DND-41 (cell line): ENCODE measurements at regions not wholly inside any gene's neighbourhood (a gene's known extent, or its start where the extent isn't known, plus 50 kb on each side); places are given as distances from the start of the nearest gene placed in this dataset.

Experiments
- ATAC-seq: fragments of 200-7000 bp; cut with Tn5 transposase; 3 replicates; pipeline ENCODE4 v1.9.1; 2021; ENCODE audit warnings: low read depth; ENCODE audit not compliant: insufficient read depth
- DNase-seq: peaks from one replicate; pipeline ENCODE4 v3.0.0-alpha.2; 2020
- H2AFZ ChIP-seq: 2 replicates; pipeline ENCODE4 v1.6.0; 2012; ENCODE audit warnings: low read depth, low read length
- H3K27ac ChIP-seq: 2 replicates; pipeline ENCODE4 v1.5.1; 2012; ENCODE audit warnings: low read length, inconsistent platforms
- H3K27me3 ChIP-seq: fragments of 200-600 bp; sonication (generic); 2 replicates; pipeline ENCODE4 v1.6.0; 2012; ENCODE audit warnings: low read length, mild to moderate bottlenecking, inconsistent platforms; ENCODE audit not compliant: insufficient read depth, poor library complexity
- H3K36me3 ChIP-seq: 2 replicates; pipeline ENCODE4 v1.5.1; 2012; ENCODE audit warnings: low read length, inconsistent platforms; ENCODE audit not compliant: insufficient read depth
- H3K4me1 ChIP-seq: 2 replicates; pipeline ENCODE4 v1.5.1; 2012; ENCODE audit warnings: mild to moderate bottlenecking, low read length; ENCODE audit not compliant: insufficient read depth
- H3K4me2 ChIP-seq: 2 replicates; pipeline ENCODE4 v1.6.0; 2012; ENCODE audit warnings: mild to moderate bottlenecking, moderate library complexity, low read length, inconsistent platforms; ENCODE audit not compliant: insufficient read depth
- H3K4me3 ChIP-seq, 2 experiments: fragments of 200-600 bp in 1 of 2; shearing (Covaris generic) in 1 of 2; 2 replicates each; pipeline ENCODE4 v1.5.1; 2012 to 2016; ENCODE audit warnings: inconsistent platforms in 2 of 2, low read length in 2 of 2, mild to moderate bottlenecking in 2 of 2, low read depth in 1 of 2, moderate library complexity in 1 of 2
- H3K79me2 ChIP-seq: 2 replicates; pipeline ENCODE4 v1.6.0; 2012; ENCODE audit warnings: low read length, inconsistent platforms; ENCODE audit not compliant: insufficient read depth
- H3K9ac ChIP-seq: 2 replicates; pipeline ENCODE4 v1.6.0; 2012; ENCODE audit warnings: low read depth, mild to moderate bottlenecking, inconsistent platforms, low read length, moderate library complexity
- H3K9me3 ChIP-seq: 2 replicates; pipeline ENCODE4 v1.5.1; 2012; ENCODE audit warnings: low read length, moderate library complexity, mild to moderate bottlenecking, inconsistent platforms; ENCODE audit not compliant: insufficient read depth, severe bottlenecking
- H4K20me1 ChIP-seq: 2 replicates; pipeline ENCODE4 v1.6.0; 2012; ENCODE audit warnings: low read length; ENCODE audit not compliant: insufficient read depth
- CTCF ChIP-seq: IDR thresholded peaks from 2 replicates; pipeline ENCODE4 v1.5.1; 2012; ENCODE audit warnings: borderline replicate concordance, low read length, moderate library complexity, mild to moderate bottlenecking; ENCODE audit not compliant: poor library complexity, severe bottlenecking; ENCODE audit errors: extremely low read depth
- EZH2 ChIP-seq: IDR thresholded peaks from 3 replicates; pipeline ENCODE4 v1.6.1; 2012; ENCODE audit warnings: borderline replicate concordance, low read depth, mild to moderate bottlenecking, moderate library complexity, low read length, inconsistent platforms; ENCODE audit not compliant: severe bottlenecking

- H3K9ac ChIP-seq: no peak overlapping the region
- no peak for ATAC-seq
Observed at GRCh38 chr2:48007699-48008268, 101.5 kb upstream of the FBXO11 start.

DNA sequence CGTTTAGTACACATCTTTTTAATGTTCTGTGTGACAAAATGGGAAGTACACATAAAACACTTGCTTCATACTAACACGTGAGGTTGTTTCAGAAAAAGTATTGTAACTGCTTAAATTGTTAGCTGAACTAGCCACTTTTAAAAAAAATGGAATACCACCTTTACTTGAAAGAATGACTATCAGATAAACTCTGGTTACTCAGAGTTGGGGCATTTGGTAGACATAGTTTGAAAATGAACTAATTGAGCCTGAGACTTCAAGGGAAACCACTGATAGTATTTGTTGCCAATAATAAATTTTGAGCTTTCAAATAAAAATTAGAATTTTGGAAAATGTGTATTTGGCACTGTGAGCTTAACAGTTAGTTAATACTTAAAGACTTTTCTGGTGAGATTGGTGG is 103.0 kb upstream of the FBXO11 start:
- H3K4me3 ChIP-seq: no peak overlapping the region
- no peaks in the 10 kb centered on the region for H3K36me3 ChIP-seq
- H4K20me1 ChIP-seq: no peaks in the 10 kb centered on the region
- H3K9ac ChIP-seq: no peak overlapping the region
- DNase-seq: no peak
- peaks cover 5% of the 10 kb centered on the region for H3K27me3 ChIP-seq
- no peak overlapping the region for H3K4me2 ChIP-seq
- ATAC-seq: no peak
- H3K4me1 ChIP-seq: no peaks in the 10 kb centered on the region
- H3K79me2 ChIP-seq: no peaks in the 10 kb centered on the region
- H3K27ac ChIP-seq: no peak overlapping the region
- no peak overlapping the region for H2AFZ ChIP-seq
- TF ChIP-seq EZH2: no peak
- no peak for TF ChIP-seq CTCF
- H3K9me3 ChIP-seq: no peaks in the 10 kb centered on the region

More at GRCh38 chr2:48007699-48008268, 101.5 kb upstream of the FBXO11 start:
- Histone ChIP-seq H2AFZ (no peak overlapping the region), H4K20me1 (no peaks in the 10 kb centered on the region), H3K27me3 (no peaks in the 10 kb centered on the region), H3K36me3 (no peaks in the 10 kb centered on the region), H3K79me2 (no peaks in the 10 kb centered on the region), H3K4me3 (no peak overlapping the region), H3K27ac (no peak overlapping the region), H3K9me3 (no peaks in the 10 kb centered on the region), H3K4me1 (no peaks in the 10 kb centered on the region), H3K4me2 (no peak overlapping the region)
- no peak for TF ChIP-seq CTCF
- no peak for TF ChIP-seq EZH2
- no peak for DNase-seq

GRCh38 chr2:48015421-48015820 is 109.1 kb upstream of the FBXO11 start:
- no peaks in the 10 kb centered on the region for H4K20me1 ChIP-seq
- no peaks in the 10 kb centered on the region for H3K4me1 ChIP-seq
- H3K4me3 ChIP-seq: no peak overlapping the region
- no peaks in the 10 kb centered on the region for H3K9me3 ChIP-seq
- no peak overlapping the region for H3K27ac ChIP-seq
- H3K9ac ChIP-seq: no peak overlapping the region
- no peak for TF ChIP-seq CTCF
- no peak for TF ChIP-seq EZH2
- H3K4me2 ChIP-seq: no peak overlapping the region
- H3K27me3 ChIP-seq: peaks cover 7% of the 10 kb centered on the region
- H2AFZ ChIP-seq: no peak overlapping the region
- DNase-seq: no peak
- no peaks in the 10 kb centered on the region for H3K36me3 ChIP-seq
- no peak for ATAC-seq
- H3K79me2 ChIP-seq: no peaks in the 10 kb centered on the region
